ENCODE measurements at regions not wholly inside any gene's neighbourhood (a gene's known extent, or its start where the extent isn't known, plus 50 kb on each side); places are given as distances from the start of the nearest gene placed in this dataset.

DNA sequence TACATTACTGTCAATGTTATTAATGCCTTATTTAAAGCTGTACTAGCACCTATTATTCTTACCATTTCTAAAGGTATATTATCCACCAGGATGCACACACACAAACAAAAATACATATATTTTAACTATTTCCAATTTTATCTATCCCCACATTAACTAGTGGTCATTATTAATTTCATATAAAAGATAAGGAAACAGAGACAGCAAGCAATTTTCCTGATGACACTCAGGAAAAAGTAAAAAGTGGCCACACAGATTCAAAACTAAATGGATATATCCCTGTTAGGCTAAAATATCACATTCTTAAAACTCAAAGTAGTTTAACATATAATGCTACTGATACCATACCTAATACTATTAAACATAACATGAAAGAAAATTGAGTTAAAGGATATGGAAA lies 534.1 kb downstream of the KCNT2 start:
- no peaks in the 10 kb centered on the region for H3K36me3 ChIP-seq (ENCODE audit: control insufficient read depth in 4 of 4, insufficient read depth in 4 of 4, low read length in 4 of 4)
- TF ChIP-seq, protein P1, sequence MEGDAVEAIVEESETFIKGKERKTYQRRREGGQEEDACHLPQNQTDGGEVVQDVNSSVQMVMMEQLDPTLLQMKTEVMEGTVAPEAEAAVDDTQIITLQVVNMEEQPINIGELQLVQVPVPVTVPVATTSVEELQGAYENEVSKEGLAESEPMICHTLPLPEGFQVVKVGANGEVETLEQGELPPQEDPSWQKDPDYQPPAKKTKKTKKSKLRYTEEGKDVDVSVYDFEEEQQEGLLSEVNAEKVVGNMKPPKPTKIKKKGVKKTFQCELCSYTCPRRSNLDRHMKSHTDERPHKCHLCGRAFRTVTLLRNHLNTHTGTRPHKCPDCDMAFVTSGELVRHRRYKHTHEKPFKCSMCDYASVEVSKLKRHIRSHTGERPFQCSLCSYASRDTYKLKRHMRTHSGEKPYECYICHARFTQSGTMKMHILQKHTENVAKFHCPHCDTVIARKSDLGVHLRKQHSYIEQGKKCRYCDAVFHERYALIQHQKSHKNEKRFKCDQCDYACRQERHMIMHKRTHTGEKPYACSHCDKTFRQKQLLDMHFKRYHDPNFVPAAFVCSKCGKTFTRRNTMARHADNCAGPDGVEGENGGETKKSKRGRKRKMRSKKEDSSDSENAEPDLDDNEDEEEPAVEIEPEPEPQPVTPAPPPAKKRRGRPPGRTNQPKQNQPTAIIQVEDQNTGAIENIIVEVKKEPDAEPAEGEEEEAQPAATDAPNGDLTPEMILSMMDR (IDR thresholded peaks at IDR 0.05; ENCODE audit: control extremely low read depth, extremely low read depth): no peak
- H3K9ac ChIP-seq (ENCODE audit: insufficient read depth in 1 of 2, low read length in 2 of 2): no peak overlapping the region
- H3K9me3 ChIP-seq (ENCODE audit: control insufficient read depth in 4 of 4, insufficient read depth in 3 of 4, low read length in 3 of 4): no peaks in the 10 kb centered on the region
- no peak overlapping the region for H3K4me3 ChIP-seq
- H3K27ac ChIP-seq (ENCODE audit: low read depth in 1 of 2, low read length in 1 of 2): no peak overlapping the region
- no peak for ATAC-seq (ENCODE audit: insufficient read depth, low FRiP score)
- H3K27me3 ChIP-seq (ENCODE audit: control insufficient read depth in 3 of 3, insufficient read depth in 3 of 3, low read length in 2 of 3): no peaks in the 10 kb centered on the region
- DNase-seq: no peak
- H3K4me1 ChIP-seq (ENCODE audit: control insufficient read depth in 5 of 5, insufficient read depth in 5 of 5, low read length in 5 of 5): peaks cover 0 to 6% (median 0%) of the 10 kb centered on the region in 5 donors

DNA sequence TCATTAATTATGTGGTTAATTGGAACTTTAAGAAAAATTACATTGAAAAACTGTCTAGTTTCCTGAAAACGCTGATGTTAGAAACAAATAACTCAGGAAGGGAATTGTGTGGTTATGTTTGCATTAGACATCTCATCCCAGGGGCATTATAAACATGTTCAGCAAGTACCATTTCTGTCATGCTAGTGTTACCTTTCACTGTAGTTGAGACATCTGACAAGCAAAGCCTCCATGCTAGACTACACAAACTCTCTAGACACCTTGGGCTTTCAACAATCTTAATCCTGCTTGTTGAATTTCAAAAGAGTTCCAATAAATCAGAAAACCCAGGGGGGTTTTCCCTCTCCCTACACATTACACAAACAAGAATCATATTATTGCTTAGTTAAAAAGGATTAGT lies 536.8 kb downstream of the KCNT2 start:
- no peak for ATAC-seq (ENCODE audit: insufficient read depth, low FRiP score)
- no peak overlapping the region for H3K4me3 ChIP-seq
- no peaks in the 10 kb centered on the region for H3K9me3 ChIP-seq (ENCODE audit: control insufficient read depth in 4 of 4, insufficient read depth in 3 of 4, low read length in 3 of 4)
- no peak overlapping the region for H3K27ac ChIP-seq (ENCODE audit: low read depth in 1 of 2, low read length in 1 of 2)
- peak in 1 of 3 donors; percentile 16 for DNase-seq
- peaks cover 0 to 6% (median 0%) of the 10 kb centered on the region in 5 donors for H3K4me1 ChIP-seq (ENCODE audit: control insufficient read depth in 5 of 5, insufficient read depth in 5 of 5, low read length in 5 of 5)
- no peaks in the 10 kb centered on the region for H3K36me3 ChIP-seq (ENCODE audit: control insufficient read depth in 4 of 4, insufficient read depth in 4 of 4, low read length in 4 of 4)
- H3K9ac ChIP-seq (ENCODE audit: insufficient read depth in 1 of 2, low read length in 2 of 2): no peak overlapping the region
- no peaks in the 10 kb centered on the region for H3K27me3 ChIP-seq (ENCODE audit: control insufficient read depth in 3 of 3, insufficient read depth in 3 of 3, low read length in 2 of 3)
- 34 to 54% methylated on average over 1 of the region's 1 CpG for WGBS, 2 donors
- TF ChIP-seq, protein P1 (IDR thresholded peaks at IDR 0.05; ENCODE audit: control extremely low read depth, extremely low read depth): no peak

DNA sequence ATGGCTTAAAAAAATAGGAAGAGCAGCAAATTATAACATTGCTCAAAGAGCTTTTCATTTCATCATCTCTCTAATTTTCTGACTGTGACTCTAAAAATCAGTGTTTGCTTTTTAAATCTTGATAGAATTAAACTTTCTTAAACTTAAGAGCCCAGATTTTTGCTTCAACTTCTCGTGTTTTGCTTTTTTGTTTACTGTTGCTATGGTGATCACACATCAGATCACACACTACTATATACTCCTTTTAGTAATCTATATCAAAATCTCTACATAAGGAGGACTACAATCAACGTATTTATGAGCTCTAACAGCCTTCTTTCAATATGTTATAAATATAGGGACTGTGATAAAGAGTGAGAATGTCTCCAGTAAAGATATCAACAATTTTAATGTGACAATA lies 537.3 kb downstream of the KCNT2 start:
- TF ChIP-seq, protein P1 (IDR thresholded peaks at IDR 0.05; ENCODE audit: control extremely low read depth, extremely low read depth): no peak
- DNase-seq: peak in 2 of 3 donors; percentile 49 to 56

DNA sequence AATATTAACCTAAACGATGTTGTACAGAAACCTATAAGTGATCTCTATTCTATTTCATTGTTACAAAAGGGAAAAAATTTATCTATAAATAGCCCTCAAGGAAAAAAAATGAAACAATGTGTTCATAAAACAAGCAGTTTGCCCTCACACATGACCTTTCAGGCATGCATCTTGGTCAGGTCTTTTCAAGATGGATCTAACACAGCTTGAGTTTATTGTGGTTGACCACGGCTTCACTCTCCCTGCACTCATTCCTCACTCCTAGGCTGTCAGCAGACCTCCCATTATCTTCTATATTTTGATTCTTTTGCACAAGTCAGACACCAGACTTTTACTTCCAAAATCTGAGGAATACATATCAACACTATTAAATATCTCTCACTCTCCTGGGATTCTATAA lies 544.3 kb downstream of the KCNT2 start:
- H3K4me1 ChIP-seq (ENCODE audit: control insufficient read depth in 5 of 5, insufficient read depth in 5 of 5, low read length in 5 of 5): no peaks in the 10 kb centered on the region
- WGBS, 2 donors: 61 to 72% methylated on average over 2 of the region's 2 CpGs

More for the DNA sequence above, 537.3 kb downstream of the KCNT2 start:
- H3K27ac ChIP-seq (ENCODE audit: low read depth in 1 of 2, low read length in 1 of 2): no peak overlapping the region
- no peaks in the 10 kb centered on the region for H3K9me3 ChIP-seq (ENCODE audit: control insufficient read depth in 4 of 4, insufficient read depth in 3 of 4, low read length in 3 of 4)
- H3K4me3 ChIP-seq: no peak overlapping the region
- H3K4me1 ChIP-seq (ENCODE audit: control insufficient read depth in 5 of 5, insufficient read depth in 5 of 5, low read length in 5 of 5): peaks cover 0 to 6% (median 0%) of the 10 kb centered on the region in 5 donors
- no peak overlapping the region for H3K9ac ChIP-seq (ENCODE audit: insufficient read depth in 1 of 2, low read length in 2 of 2)
- no peak for ATAC-seq (ENCODE audit: insufficient read depth, low FRiP score)
- WGBS, 2 donors: 28 to 56% methylated on average over 2 of the region's 2 CpGs
- no peaks in the 10 kb centered on the region for H3K27me3 ChIP-seq (ENCODE audit: control insufficient read depth in 3 of 3, insufficient read depth in 3 of 3, low read length in 2 of 3)
- no peaks in the 10 kb centered on the region for H3K36me3 ChIP-seq (ENCODE audit: control insufficient read depth in 4 of 4, insufficient read depth in 4 of 4, low read length in 4 of 4)

More for the DNA sequence above, 544.3 kb downstream of the KCNT2 start:
- Histone ChIP-seq H3K27ac (ENCODE audit: low read depth in 1 of 2, low read length in 1 of 2) (no peak overlapping the region), H3K36me3 (ENCODE audit: control insufficient read depth in 4 of 4, insufficient read depth in 4 of 4, low read length in 4 of 4) (no peaks in the 10 kb centered on the region), H3K9me3 (ENCODE audit: control insufficient read depth in 4 of 4, insufficient read depth in 3 of 4, low read length in 3 of 4) (no peaks in the 10 kb centered on the region), H3K4me3 (no peak overlapping the region), H3K27me3 (ENCODE audit: control insufficient read depth in 3 of 3, insufficient read depth in 3 of 3, low read length in 2 of 3) (no peaks in the 10 kb centered on the region), H3K9ac (ENCODE audit: insufficient read depth in 1 of 2, low read length in 2 of 2) (no peak overlapping the region)
- TF ChIP-seq, protein P1 (IDR thresholded peaks at IDR 0.05; ENCODE audit: control extremely low read depth, extremely low read depth): no peak
- no peak for DNase-seq
- ATAC-seq (ENCODE audit: insufficient read depth, low FRiP score): no peak

All from lung (tissue), 11 donors.